ENCODE measurements at regions not wholly inside any gene's neighbourhood (a gene's known extent, or its start where the extent isn't known, plus 50 kb on each side); places are given as distances from the start of the nearest gene placed in this dataset.

DNA sequence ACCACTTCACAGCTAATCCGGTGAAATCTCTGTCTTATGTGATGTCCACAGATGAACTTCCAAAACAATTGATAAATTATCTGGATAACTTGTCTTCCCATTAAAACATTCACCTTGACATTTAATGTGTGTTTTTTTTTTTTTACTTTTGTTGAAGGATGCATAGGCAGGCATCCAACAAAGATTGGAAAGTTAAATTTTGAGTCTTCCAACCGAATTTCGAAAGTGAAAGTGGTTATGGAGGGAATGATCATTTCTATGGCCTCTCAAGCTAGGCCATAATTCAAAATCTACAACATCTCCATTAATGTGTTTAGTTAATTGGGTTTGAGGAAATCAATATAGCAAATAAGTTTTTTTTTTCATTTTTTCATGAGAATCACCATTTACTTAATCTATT lies 1495.5 kb upstream of the ACVR2A start:
- no peak overlapping the region for H3K4me3 Mint-ChIP-seq
- DNase-seq = no peak
- H3K9me3 Mint-ChIP-seq = peaks cover 6% of the 10 kb centered on the region
- ChIA-PET POLR2A (no interaction called here), CTCF (no interaction called here)
- H3K27me3 Mint-ChIP-seq = no peaks in the 10 kb centered on the region
- no peaks in the 10 kb centered on the region for H3K27me3 ChIP-seq (ENCODE audit: control insufficient read depth in 1 of 2, insufficient read depth in 2 of 2, low read length in 2 of 2)
- H3K36me3 Mint-ChIP-seq (ENCODE audit: low read depth) = no peaks in the 10 kb centered on the region
- no peak overlapping the region for H3K27ac ChIP-seq (ENCODE audit: low read depth in 1 of 2, low read length in 2 of 2)
- no peaks in the 10 kb centered on the region for H3K9me3 ChIP-seq (ENCODE audit: control insufficient read depth in 1 of 2, insufficient read depth in 1 of 2, low read length in 2 of 2)
- TF ChIP-seq, protein P1, sequence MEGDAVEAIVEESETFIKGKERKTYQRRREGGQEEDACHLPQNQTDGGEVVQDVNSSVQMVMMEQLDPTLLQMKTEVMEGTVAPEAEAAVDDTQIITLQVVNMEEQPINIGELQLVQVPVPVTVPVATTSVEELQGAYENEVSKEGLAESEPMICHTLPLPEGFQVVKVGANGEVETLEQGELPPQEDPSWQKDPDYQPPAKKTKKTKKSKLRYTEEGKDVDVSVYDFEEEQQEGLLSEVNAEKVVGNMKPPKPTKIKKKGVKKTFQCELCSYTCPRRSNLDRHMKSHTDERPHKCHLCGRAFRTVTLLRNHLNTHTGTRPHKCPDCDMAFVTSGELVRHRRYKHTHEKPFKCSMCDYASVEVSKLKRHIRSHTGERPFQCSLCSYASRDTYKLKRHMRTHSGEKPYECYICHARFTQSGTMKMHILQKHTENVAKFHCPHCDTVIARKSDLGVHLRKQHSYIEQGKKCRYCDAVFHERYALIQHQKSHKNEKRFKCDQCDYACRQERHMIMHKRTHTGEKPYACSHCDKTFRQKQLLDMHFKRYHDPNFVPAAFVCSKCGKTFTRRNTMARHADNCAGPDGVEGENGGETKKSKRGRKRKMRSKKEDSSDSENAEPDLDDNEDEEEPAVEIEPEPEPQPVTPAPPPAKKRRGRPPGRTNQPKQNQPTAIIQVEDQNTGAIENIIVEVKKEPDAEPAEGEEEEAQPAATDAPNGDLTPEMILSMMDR (IDR thresholded peaks at IDR 0.05) = no peak
- H3K36me3 ChIP-seq (ENCODE audit: insufficient read depth, low read length) = no peaks in the 10 kb centered on the region
- H3K4me1 Mint-ChIP-seq (ENCODE audit: low read depth) = no peaks in the 10 kb centered on the region
- H3K4me3 ChIP-seq (ENCODE audit: low read length) = no peak overlapping the region
- ATAC-seq (ENCODE audit: poor library complexity) = no peak
- intact Hi-C loops (cut with DNase I, micrococcal nuclease) = no loop called here
- H3K27ac Mint-ChIP-seq = no peak overlapping the region
- no peaks in the 10 kb centered on the region for H3K4me1 ChIP-seq (ENCODE audit: insufficient read depth, low read length)

DNA sequence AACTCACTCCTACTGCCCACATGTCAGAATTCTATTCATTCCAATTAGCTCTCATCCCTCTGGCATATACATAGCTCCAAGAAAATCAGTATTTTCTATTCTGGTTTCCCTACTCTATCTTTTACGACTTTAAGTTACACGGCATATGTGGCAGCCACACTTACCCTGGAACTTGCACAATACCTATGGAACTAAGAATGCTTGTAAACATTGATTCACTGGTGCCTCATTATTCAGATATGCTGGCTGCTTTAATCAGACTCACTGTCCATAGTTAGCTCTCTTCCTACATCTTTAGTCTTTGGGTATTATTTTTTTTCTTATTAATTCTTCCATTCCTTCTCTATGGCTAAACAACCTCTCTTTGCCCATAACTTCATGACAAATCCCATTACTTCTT lies 1519.9 kb upstream of the ACVR2A start:
- Histone ChIP-seq H3K4me3 (ENCODE audit: low read length) (no peak overlapping the region), H3K4me1 (ENCODE audit: insufficient read depth, low read length) (no peaks in the 10 kb centered on the region), H3K36me3 (ENCODE audit: insufficient read depth, low read length) (no peaks in the 10 kb centered on the region), H3K9me3 (ENCODE audit: control insufficient read depth in 1 of 2, insufficient read depth in 1 of 2, low read length in 2 of 2) (no peaks in the 10 kb centered on the region), H3K27ac (ENCODE audit: low read depth in 1 of 2, low read length in 2 of 2) (no peak overlapping the region), H3K27me3 (ENCODE audit: control insufficient read depth in 1 of 2, insufficient read depth in 2 of 2, low read length in 2 of 2) (no peaks in the 10 kb centered on the region)
- ATAC-seq (ENCODE audit: poor library complexity) (no peak), DNase-seq (no peak)
- H3K27ac Mint-ChIP-seq = no peak overlapping the region
- no peaks in the 10 kb centered on the region for H3K27me3 Mint-ChIP-seq
- H3K9me3 Mint-ChIP-seq = peaks cover 3% of the 10 kb centered on the region
- POLR2A ChIA-PET = no interaction called here
- TF ChIP-seq, protein P1 (IDR thresholded peaks at IDR 0.05) = no peak
- intact Hi-C loops (cut with DNase I, micrococcal nuclease) = no loop called here
- H3K36me3 Mint-ChIP-seq (ENCODE audit: low read depth) = no peaks in the 10 kb centered on the region
- CTCF ChIA-PET = no interaction called here
- H3K4me3 Mint-ChIP-seq = no peak overlapping the region
- no peaks in the 10 kb centered on the region for H3K4me1 Mint-ChIP-seq (ENCODE audit: low read depth)

DNA sequence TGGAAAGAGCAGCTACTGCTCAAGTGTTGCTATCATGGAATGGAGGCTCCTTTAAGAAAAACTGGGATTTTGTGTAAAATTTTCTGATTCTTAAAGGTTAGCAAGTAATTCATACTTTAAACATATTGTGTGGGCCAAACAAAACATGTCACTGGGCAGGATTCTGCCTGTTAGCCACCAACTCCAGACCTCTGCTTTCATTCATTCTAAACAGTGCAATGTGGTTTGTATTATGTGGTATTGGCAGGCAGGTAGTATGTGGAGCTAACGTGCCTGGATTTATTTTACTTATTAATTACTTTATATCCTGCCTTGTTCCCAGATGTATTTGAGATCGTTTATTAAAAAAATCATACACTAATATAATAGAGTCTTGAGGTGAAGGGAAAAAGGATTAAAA lies 1521.3 kb upstream of the ACVR2A start:
- CTCF ChIA-PET = no interaction called here
- no peak overlapping the region for H3K27ac Mint-ChIP-seq

More for the DNA sequence above, 1521.3 kb upstream of the ACVR2A start:
- no peak overlapping the region for H3K4me3 ChIP-seq (ENCODE audit: low read length)
- H3K36me3 ChIP-seq (ENCODE audit: insufficient read depth, low read length) = no peaks in the 10 kb centered on the region
- TF ChIP-seq, protein P1 (IDR thresholded peaks at IDR 0.05) = no peak
- Mint-ChIP-seq H3K27me3 (no peaks in the 10 kb centered on the region), H3K36me3 (ENCODE audit: low read depth) (no peaks in the 10 kb centered on the region), H3K4me1 (ENCODE audit: low read depth) (no peaks in the 10 kb centered on the region), H3K9me3 (peaks cover 3% of the 10 kb centered on the region), H3K4me3 (no peak overlapping the region)
- no peak overlapping the region for H3K27ac ChIP-seq (ENCODE audit: low read depth in 1 of 2, low read length in 2 of 2)
- intact Hi-C loops (cut with DNase I, micrococcal nuclease) = no loop called here
- no peaks in the 10 kb centered on the region for H3K27me3 ChIP-seq (ENCODE audit: control insufficient read depth in 1 of 2, insufficient read depth in 2 of 2, low read length in 2 of 2)
- no peaks in the 10 kb centered on the region for H3K9me3 ChIP-seq (ENCODE audit: control insufficient read depth in 1 of 2, insufficient read depth in 1 of 2, low read length in 2 of 2)
- no peak for ATAC-seq (ENCODE audit: poor library complexity)
- no peak for DNase-seq
- POLR2A ChIA-PET = no interaction called here
- H3K4me1 ChIP-seq (ENCODE audit: insufficient read depth, low read length) = no peaks in the 10 kb centered on the region
